HEK293T (cell line): ENCODE measurements at regions not wholly inside any gene's neighbourhood (a gene's known extent, or its start where the extent isn't known, plus 50 kb on each side); places are given as distances from the start of the nearest gene placed in this dataset.

Experiments
- ARNT ChIP-seq: fragments of 450-650 bp; IDR thresholded peaks from 2 replicates; pipeline ENCODE4 v1.6.1; 2017; ENCODE audit warnings: mild to moderate bottlenecking
- BHLHE40 ChIP-seq: fragments of 450-650 bp; IDR thresholded peaks from 2 replicates; pipeline ENCODE4 v1.6.1; 2016; ENCODE audit warnings: mild to moderate bottlenecking, moderate library complexity, borderline replicate concordance
- FOXA1 ChIP-seq: fragments of 450-650 bp; IDR thresholded peaks from 2 replicates; pipeline ENCODE4 v1.6.1; 2016; ENCODE audit warnings: mild to moderate bottlenecking
- FOXM1 ChIP-seq: fragments of 450-650 bp; IDR thresholded peaks from 2 replicates; pipeline ENCODE4 v1.6.1; 2017; ENCODE audit warnings: mild to moderate bottlenecking, borderline replicate concordance
- HDGF ChIP-seq: fragments of 450-650 bp; IDR thresholded peaks from 2 replicates; pipeline ENCODE4 v1.6.1; 2017; ENCODE audit warnings: antibody characterized with exemption, borderline replicate concordance
- LEF1 ChIP-seq: fragments of 450-650 bp; IDR thresholded peaks from 2 replicates; pipeline ENCODE4 v1.6.1; 2017; ENCODE audit warnings: mild to moderate bottlenecking, borderline replicate concordance
- NFRKB ChIP-seq: fragments of 450-650 bp; IDR thresholded peaks from 2 replicates; pipeline ENCODE4 v1.6.1; 2016; ENCODE audit warnings: mild to moderate bottlenecking, moderate library complexity
- SP1 ChIP-seq: fragments of 450-650 bp; IDR thresholded peaks from 2 replicates; pipeline ENCODE4 v1.6.1; 2017
- SUZ12 ChIP-seq: fragments of 450-650 bp; IDR thresholded peaks from 2 replicates; pipeline ENCODE4 v1.6.1; 2016; ENCODE audit warnings: mild to moderate bottlenecking
- ZNF384 ChIP-seq: fragments of 450-650 bp; IDR thresholded peaks from 2 replicates; pipeline ENCODE4 v1.6.1; 2016
- TF ChIP-seq, protein P1 (sequence below): fragments of 450-650 bp; IDR thresholded peaks from 2 replicates; pipeline ENCODE4 v1.6.1; 2016

DNA sequence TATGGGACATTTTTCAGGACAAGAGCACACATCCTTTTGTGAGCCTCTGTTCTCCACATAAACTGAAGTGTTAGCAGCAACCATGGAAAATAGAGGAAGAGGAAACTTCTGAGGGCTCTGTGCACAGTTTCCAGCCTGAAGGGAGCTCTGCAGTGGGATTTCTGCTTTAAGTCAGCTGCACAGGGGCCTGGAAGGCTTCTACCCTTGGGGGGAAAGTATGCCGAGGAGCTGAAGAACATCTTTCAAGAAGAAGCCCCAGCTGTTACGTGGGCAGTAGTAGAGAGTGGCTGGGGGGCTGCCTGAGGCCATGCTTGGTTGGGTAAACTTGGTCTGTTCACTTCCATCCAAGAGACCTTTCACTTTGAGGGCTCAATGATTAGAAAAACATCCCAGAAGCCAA, 82.7 kb upstream of the EED start:
- TF ChIP-seq, protein P1, sequence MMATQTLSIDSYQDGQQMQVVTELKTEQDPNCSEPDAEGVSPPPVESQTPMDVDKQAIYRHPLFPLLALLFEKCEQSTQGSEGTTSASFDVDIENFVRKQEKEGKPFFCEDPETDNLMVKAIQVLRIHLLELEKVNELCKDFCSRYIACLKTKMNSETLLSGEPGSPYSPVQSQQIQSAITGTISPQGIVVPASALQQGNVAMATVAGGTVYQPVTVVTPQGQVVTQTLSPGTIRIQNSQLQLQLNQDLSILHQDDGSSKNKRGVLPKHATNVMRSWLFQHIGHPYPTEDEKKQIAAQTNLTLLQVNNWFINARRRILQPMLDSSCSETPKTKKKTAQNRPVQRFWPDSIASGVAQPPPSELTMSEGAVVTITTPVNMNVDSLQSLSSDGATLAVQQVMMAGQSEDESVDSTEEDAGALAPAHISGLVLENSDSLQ: no peak
- no peak for TF ChIP-seq ZNF384
- TF ChIP-seq SP1: no peak
- no peak for TF ChIP-seq ARNT
- TF ChIP-seq LEF1: no peak
- TF ChIP-seq SUZ12: no peak
- no peak for TF ChIP-seq FOXA1
- TF ChIP-seq FOXM1: no peak
- no peak for TF ChIP-seq BHLHE40
- TF ChIP-seq NFRKB: no peak
- no peak for TF ChIP-seq HDGF
